Aorta (tissue), 5 donors: ENCODE measurements at regions not wholly inside any gene's neighbourhood (a gene's known extent, or its start where the extent isn't known, plus 50 kb on each side); places are given as distances from the start of the nearest gene placed in this dataset.

ENCODE experiments used
- ATAC-seq: fragments of 200-7000 bp; cut with Tn5 transposase; one replicate; pipeline ENCODE4 v1.9.1; 2022; ENCODE audit warnings: moderate library complexity; ENCODE audit not compliant: low FRiP score
- DNase-seq, 2 donors: peaks; one replicate each; pipeline ENCODE4 v3.0.0-alpha.2; 2020
- H3K27ac ChIP-seq, 2 donors: one replicate each; pipeline ENCODE4 v1.5.1; 2013; ENCODE audit warnings: low read length in 2 of 2, mild to moderate bottlenecking in 2 of 2, moderate library complexity in 2 of 2, control low read depth in 1 of 2, inconsistent platforms in 1 of 2, low read depth in 1 of 2
- H3K27me3 ChIP-seq, 2 donors: one replicate each; pipeline ENCODE4 v1.6.1; 2013; ENCODE audit warnings: control low read depth in 1 of 2, low read length in 1 of 2, mild to moderate bottlenecking in 1 of 2, moderate library complexity in 1 of 2; ENCODE audit not compliant: insufficient read depth in 2 of 2, control insufficient read depth in 1 of 2
- H3K36me3 ChIP-seq, 2 donors: one replicate each; pipeline ENCODE4 v1.6.1; 2013; ENCODE audit warnings: control low read depth in 1 of 2, low read length in 1 of 2, mild to moderate bottlenecking in 1 of 2; ENCODE audit not compliant: insufficient read depth in 2 of 2, control insufficient read depth in 1 of 2
- H3K4me1 ChIP-seq, 2 donors: one replicate each; pipeline ENCODE4 v1.6.1; 2013; ENCODE audit warnings: low read length in 2 of 2, control low read depth in 1 of 2, mild to moderate bottlenecking in 1 of 2, moderate library complexity in 1 of 2; ENCODE audit not compliant: insufficient read depth in 2 of 2, control insufficient read depth in 1 of 2
- H3K4me3 ChIP-seq, 2 donors: one replicate each; pipeline ENCODE4 v1.5.1; 2013; ENCODE audit warnings: low read length in 2 of 2, control low read depth in 1 of 2, mild to moderate bottlenecking in 1 of 2
- H3K9me3 ChIP-seq: one replicate; pipeline ENCODE4 v1.6.1; 2013; ENCODE audit warnings: mild to moderate bottlenecking, low read length; ENCODE audit not compliant: control insufficient read depth
- WGBS, 2 donors: extraction: QIAGEN DNeasy Blood & Tissue Kit; methylation state at CpG; one replicate each; pipeline ENCODE4 v1.1.7; 2013; 5-methylcytosine and 5-hydroxymethylcytosine counted together
- intact Hi-C, 2 donors: fragments of 100-400 bp; cut with DNase I; formaldehyde crosslinking; loops; one replicate each; pipeline versions ENCODE4 v1.14.2 to v1.15.0; 2022
- donor health status: healthy with polysubstance abuse.
- donor health status: Bipolar disorder and iron deficiency.
- donor health status: DM: no; HTN: no; CAD: no.
- donor health status: DM: no; HTN: no; CAD: no.
- donor health status: DM: yes; HTN: yes; CAD: no.

DNA sequence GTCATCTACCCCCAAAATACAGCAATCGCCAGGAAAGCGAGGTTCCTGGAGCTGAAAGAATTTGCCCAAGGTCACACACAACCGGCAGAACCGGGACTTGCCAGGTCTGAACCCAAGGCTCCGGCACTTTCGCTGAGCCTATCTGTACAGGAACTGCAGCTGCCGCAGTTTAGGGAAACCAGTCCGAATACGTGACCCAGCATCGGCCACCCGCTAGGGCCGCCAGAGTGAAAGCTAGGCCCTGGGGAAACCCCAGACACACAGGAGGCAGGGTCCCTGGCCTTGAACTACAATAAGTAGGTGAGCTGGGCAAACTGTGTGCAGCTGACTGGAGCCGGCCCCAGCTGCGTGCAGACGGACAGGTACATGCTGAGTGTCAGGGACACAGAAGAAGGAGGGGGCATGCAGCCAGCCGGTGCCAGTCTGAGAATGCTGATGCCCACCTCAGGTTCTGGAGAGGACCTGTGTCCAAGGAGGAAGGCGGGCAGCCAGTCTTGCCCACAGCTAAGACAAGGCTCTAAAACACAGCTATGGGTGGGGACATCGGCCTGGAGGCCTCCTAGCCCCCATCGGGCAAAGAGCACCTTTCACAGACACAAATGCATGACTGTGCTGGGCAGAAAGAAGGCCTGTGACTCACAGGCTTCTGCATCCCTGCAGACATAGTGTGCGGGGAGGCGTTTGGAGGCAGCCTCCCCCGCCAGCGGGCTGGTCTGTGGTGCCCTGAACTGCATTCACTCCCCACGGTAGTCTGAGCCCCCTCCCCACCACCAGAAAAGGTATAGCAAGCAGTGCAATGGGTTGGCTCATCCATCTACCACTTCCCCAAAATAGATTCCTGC, 107.4 kb upstream of the ID2 start:
- 95% methylated on average over 24 of the region's 24 CpGs for WGBS, 2 donors
- ATAC-seq = no peak
- DNase-seq = peak in 1 of 2 donors; percentile 73
- Histone ChIP-seq H3K9me3 (no peaks in the 10 kb centered on the region), H3K27ac (no peak overlapping the region), H3K4me1 (no peaks in the 10 kb centered on the region), H3K4me3 (no peak overlapping the region), H3K36me3 (no peaks in the 10 kb centered on the region), H3K27me3 (no peaks in the 10 kb centered on the region)
- intact Hi-C loops = no loop called here

DNA sequence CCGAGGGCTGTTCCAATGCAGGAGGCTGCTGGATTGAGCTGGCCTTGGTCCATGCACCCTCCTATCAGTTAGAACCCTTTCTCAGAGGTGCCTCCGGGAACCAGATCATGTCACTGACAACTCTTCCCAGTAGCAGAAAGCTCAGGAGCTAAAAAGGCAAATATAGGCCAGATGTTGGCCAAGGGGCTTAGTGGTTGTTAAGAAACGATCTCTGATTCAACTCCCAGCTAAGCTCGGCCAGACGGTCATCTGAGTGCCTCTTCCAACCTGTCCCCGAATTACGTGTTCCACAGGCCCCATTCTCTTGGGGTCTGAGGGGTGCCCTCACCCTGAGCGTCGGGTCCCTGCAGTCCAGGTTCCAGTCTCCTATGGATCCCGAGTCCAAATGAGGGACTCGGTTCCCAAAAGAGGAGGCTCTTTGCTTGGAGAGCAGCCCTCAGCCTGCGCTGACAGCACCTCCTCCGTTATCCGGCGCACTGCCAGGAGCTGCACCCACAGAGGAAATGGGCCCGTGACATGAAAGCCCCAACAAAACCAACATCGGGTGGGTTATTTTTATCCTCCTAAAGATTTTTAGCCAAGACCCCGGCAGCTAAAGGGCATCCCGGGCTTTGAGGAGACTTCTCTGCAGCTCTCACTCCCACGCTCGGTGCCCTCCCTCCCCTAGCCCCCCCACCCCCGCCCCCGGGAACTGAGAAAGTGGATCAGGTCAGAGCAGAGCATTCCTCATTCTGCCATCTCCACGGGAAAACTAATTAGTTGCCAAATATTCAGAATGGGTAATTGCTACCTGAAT, 106.6 kb upstream of the ID2 start:
- no peak overlapping the region for H3K4me3 ChIP-seq
- no peak overlapping the region for H3K27ac ChIP-seq
- no peaks in the 10 kb centered on the region for H3K9me3 ChIP-seq
- H3K4me1 ChIP-seq = no peaks in the 10 kb centered on the region
- no peaks in the 10 kb centered on the region for H3K36me3 ChIP-seq
- WGBS, 2 donors = 8 to 11% methylated on average over 24 of the region's 24 CpGs
- intact Hi-C loops = no loop called here
- DNase-seq (peak in 1 of 2 donors; percentile 71), ATAC-seq (no peak)
- H3K27me3 ChIP-seq = no peaks in the 10 kb centered on the region

DNA sequence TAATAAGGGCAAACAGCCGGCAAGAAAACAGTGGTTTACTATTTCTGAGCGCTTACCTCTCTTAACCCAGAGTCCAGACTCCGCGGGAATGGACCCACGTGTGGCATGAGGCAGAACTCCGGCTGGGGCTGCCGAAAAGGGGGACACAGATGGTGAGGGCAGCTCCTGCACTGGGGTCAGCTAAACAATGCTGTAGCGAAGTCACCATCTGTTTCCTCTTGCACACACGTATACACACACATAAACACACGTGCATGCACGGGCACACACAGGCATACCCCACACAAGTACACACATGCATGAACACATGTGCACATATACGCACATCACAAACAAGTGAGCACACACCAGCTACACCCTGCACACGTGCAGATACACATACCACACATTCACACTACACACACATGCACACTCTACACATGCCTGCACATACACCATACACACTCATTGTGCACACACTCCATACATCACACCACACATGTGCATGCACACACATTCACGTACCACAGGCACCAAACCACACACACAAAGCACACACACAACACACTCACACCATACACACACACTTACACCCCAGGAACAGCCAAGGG, 105.9 kb upstream of the ID2 start:
- DNase-seq (no peak), ATAC-seq (no peak)
- H3K27me3 ChIP-seq = no peaks in the 10 kb centered on the region
- intact Hi-C loops = no loop called here
- H3K4me1 ChIP-seq = no peaks in the 10 kb centered on the region
- no peaks in the 10 kb centered on the region for H3K9me3 ChIP-seq
- no peaks in the 10 kb centered on the region for H3K36me3 ChIP-seq
- 71 to 77% methylated on average over 14 of the region's 14 CpGs for WGBS, 2 donors
- no peak overlapping the region for H3K27ac ChIP-seq
- no peak overlapping the region for H3K4me3 ChIP-seq

DNA sequence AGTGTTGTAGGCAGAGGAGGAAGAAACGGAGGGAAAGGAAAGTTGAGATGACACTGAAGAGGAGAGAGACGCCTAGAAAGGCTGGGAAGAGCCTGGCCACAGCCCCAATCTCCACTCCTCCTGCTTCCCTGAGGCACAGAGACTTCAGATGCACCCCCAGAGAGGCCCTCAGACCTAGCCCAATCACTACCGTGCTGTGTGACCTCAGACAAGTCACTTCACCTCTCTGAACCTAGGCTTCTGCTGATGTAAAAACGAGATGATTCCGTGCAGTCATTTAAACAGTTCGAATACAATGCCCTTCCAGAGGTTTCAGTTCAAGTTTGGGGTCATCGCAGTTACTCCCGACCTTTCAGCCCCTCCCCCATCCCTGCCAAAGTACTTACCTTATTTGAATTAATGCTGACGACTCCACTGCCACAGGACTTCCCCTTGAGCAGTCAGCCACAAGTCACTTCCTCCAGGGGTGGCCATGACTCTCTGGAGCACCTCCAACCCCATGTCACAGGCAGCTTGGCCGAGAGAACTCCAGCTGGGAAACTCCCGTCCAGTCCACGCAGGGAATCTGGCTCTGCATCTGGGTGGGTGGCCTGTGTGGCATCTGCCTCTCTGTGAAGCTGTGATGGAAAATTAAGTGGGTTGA, 105.2 kb upstream of the ID2 start:
- H3K27ac ChIP-seq = no peak overlapping the region
- no peaks in the 10 kb centered on the region for H3K4me1 ChIP-seq
- 66 to 73% methylated on average over 12 of the region's 12 CpGs for WGBS, 2 donors
- no peak overlapping the region for H3K4me3 ChIP-seq
- no peaks in the 10 kb centered on the region for H3K27me3 ChIP-seq
- no peak for ATAC-seq
- no peaks in the 10 kb centered on the region for H3K9me3 ChIP-seq
- H3K36me3 ChIP-seq = no peaks in the 10 kb centered on the region
- peak in 1 of 2 donors; percentile 82 for DNase-seq
- intact Hi-C loops = no loop called here

DNA sequence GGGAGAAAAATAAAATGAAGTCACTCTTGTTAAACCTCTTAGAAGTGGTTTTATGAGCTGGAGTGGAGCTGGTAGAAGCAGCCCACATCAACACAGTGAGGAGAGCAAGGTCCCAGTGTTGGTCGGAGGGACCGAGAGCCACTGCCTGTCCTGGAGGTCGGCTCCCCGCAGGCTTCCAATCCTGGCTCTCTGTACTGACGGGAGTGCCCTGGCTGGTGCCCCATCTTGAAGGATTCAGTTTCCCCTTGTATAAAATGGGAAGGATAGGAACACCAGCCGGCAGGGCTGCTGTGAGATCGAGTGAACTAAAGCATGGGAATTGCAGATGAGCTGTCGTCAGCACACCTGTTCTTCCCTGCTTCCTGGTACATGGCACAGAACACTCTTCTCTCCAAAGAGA, 104.3 kb upstream of the ID2 start:
- Histone ChIP-seq H3K27me3 (no peaks in the 10 kb centered on the region), H3K9me3 (no peaks in the 10 kb centered on the region), H3K36me3 (no peaks in the 10 kb centered on the region), H3K4me3 (no peak overlapping the region), H3K4me1 (no peaks in the 10 kb centered on the region), H3K27ac (no peak overlapping the region)
- ATAC-seq (no peak), DNase-seq (no peak)
- 95 to 96% methylated on average over 8 of the region's 8 CpGs for WGBS, 2 donors
- intact Hi-C loops = no loop called here

DNA sequence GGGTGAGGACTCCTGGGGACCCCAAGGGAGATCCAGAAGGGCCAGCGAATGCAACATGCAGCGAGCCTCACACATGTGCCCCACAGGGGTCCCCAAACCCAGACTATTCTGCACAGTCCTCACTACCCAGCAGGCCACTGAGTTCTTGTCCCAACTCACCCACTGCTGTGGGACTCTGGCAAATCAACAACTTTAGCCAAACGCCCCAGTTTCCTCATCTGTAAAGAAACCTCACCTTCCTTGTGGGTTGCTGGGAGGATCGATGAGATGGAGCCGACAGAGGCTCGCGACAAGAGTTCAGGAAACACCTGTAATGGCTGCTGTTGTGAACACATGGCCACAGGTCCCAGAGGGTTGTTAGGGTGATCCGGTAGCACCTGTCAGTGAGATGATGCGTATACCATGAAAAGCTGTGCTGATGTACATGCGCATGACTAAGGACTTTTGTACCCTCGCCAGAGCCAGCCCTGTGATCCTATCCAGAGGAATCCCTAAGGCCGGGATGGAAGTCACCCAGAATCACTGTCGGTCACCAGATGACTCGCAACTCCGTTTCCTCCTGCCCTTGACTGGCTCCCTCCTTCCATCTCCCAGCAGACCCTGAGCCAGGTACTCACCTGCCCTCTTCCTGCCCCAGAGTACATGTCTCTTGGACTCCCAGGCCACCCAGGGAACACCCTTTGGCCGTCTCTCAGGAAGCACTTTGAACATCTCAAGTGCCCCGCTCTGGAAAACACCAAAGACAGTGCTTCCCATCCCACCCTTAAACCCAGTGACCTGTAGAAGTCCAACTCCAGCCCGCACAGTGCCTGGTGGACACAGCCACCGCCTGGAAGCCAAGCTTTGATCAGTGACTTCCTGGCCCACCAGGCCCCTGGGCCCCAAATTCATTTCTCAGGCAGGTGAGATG, 103.3 kb upstream of the ID2 start:
- no peak for DNase-seq
- 94 to 96% methylated on average over 19 of the region's 19 CpGs for WGBS, 2 donors
- H3K27ac ChIP-seq = no peak overlapping the region
- H3K4me3 ChIP-seq = no peak overlapping the region
- H3K36me3 ChIP-seq = no peaks in the 10 kb centered on the region
- H3K27me3 ChIP-seq = no peaks in the 10 kb centered on the region
- H3K4me1 ChIP-seq = no peaks in the 10 kb centered on the region
- intact Hi-C loops = no loop called here
- H3K9me3 ChIP-seq = no peaks in the 10 kb centered on the region
- ATAC-seq = no peak

DNA sequence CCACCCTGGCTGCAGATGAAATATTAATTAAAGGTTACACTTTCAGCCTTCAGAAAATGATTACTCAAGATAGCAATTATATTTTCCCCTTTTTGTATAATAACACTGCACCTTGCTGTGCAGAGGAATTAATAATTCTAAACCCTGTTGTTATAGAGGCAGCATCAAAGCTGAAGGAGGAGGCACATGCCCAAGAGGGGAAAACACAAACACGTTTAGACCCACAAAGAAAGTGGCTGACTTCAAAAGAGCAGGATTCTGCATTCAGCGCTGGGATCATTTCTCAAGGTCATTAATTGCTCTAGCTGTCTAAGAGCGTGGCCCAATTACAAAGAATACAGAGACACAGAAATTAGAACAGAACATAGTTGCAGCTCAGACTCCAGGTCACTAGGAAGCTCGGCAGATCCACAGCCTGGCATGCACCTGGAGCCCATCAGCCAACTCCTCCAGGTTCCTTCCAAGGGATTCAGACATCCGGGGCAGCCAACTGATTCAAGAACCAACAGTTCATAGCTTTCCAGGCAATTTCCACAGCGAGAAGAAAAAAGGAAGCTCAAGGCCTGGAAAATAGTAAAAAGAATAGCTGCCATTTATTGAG, 102.3 kb upstream of the ID2 start:
- H3K9me3 ChIP-seq = no peaks in the 10 kb centered on the region
- H3K4me3 ChIP-seq = no peak overlapping the region
- no peaks in the 10 kb centered on the region for H3K4me1 ChIP-seq
- DNase-seq = no peak
- no peaks in the 10 kb centered on the region for H3K36me3 ChIP-seq
- intact Hi-C loops = no loop called here
- 91 to 94% methylated on average over 6 of the region's 6 CpGs for WGBS, 2 donors
- ATAC-seq = no peak
- no peaks in the 10 kb centered on the region for H3K27me3 ChIP-seq
- no peak overlapping the region for H3K27ac ChIP-seq
